H9 (cell line): ENCODE measurements at regions not wholly inside any gene's neighbourhood (a gene's known extent, or its start where the extent isn't known, plus 50 kb on each side); places are given as distances from the start of the nearest gene placed in this dataset.

Experiments
- DNase-seq: peaks from one replicate; pipeline ENCODE4 v3.0.0-alpha.2; 2017
- H2AFZ ChIP-seq: one replicate; pipeline ENCODE4 v1.6.1; 2013; ENCODE audit warnings: mild to moderate bottlenecking, low read length, control low read depth, moderate library complexity
- H2AK5ac ChIP-seq: 2 replicates; pipeline ENCODE4 v1.6.1; 2013; ENCODE audit warnings: low read length, control low read depth, mixed read lengths; ENCODE audit not compliant: insufficient read length
- H2BK120ac ChIP-seq: one replicate; pipeline ENCODE4 v1.6.1; 2013; ENCODE audit warnings: low read depth, mild to moderate bottlenecking, low read length, control low read depth, inconsistent platforms; ENCODE audit not compliant: poor library complexity, severe bottlenecking
- H2BK12ac ChIP-seq: 2 replicates; pipeline ENCODE4 v1.6.1; 2013; ENCODE audit warnings: low read length, control low read depth, mixed read lengths, low read depth; ENCODE audit not compliant: insufficient read length
- H2BK15ac ChIP-seq: 2 replicates; pipeline ENCODE4 v1.6.1; 2013; ENCODE audit warnings: low read depth, low read length, control low read depth
- H2BK20ac ChIP-seq: one replicate; pipeline ENCODE4 v1.6.1; 2013; ENCODE audit warnings: low read depth, mild to moderate bottlenecking, low read length, control low read depth, inconsistent platforms; ENCODE audit not compliant: poor library complexity, severe bottlenecking
- H2BK5ac ChIP-seq: 2 replicates; pipeline ENCODE4 v1.6.1; 2013; ENCODE audit warnings: low read length, control low read depth, mixed read lengths; ENCODE audit not compliant: insufficient read length
- H3K14ac ChIP-seq: 2 replicates; pipeline ENCODE4 v1.6.1; 2013; ENCODE audit warnings: low read length, control low read depth; ENCODE audit not compliant: insufficient read depth
- H3K18ac ChIP-seq: 2 replicates; pipeline ENCODE4 v1.6.1; 2013; ENCODE audit warnings: low read depth, mild to moderate bottlenecking, mixed read lengths, low read length, control low read depth; ENCODE audit not compliant: insufficient read length
- H3K23ac ChIP-seq: 2 replicates; pipeline ENCODE4 v1.6.1; 2013; ENCODE audit warnings: low read length, control low read depth, mixed read lengths, low read depth; ENCODE audit not compliant: insufficient read length
- H3K23me2 ChIP-seq: 2 replicates; pipeline ENCODE4 v1.6.1; 2013; ENCODE audit warnings: low read depth, mild to moderate bottlenecking, mixed read lengths, low read length, control low read depth; ENCODE audit not compliant: insufficient read length, poor library complexity, severe bottlenecking
- H3K27ac ChIP-seq: 2 replicates; pipeline ENCODE4 v1.5.1; 2013; ENCODE audit warnings: low read length, control low read depth, mixed read lengths, low read depth; ENCODE audit not compliant: insufficient read length
- H3K27me3 ChIP-seq: 2 replicates; pipeline ENCODE4 v1.6.1; 2013; ENCODE audit warnings: low read length, control low read depth, inconsistent platforms; ENCODE audit not compliant: insufficient read depth
- H3K4ac ChIP-seq: 2 replicates; pipeline ENCODE4 v1.6.1; 2013; ENCODE audit warnings: low read depth, mild to moderate bottlenecking, control low read depth, inconsistent platforms, low read length, moderate library complexity
- H3K4me1 ChIP-seq: 2 replicates; pipeline ENCODE4 v1.6.1; 2013; ENCODE audit warnings: low read length, control low read depth, inconsistent platforms; ENCODE audit not compliant: insufficient read depth
- H3K4me2 ChIP-seq: 2 replicates; pipeline ENCODE4 v1.6.1; 2013; ENCODE audit warnings: low read length, control low read depth, mixed read lengths; ENCODE audit not compliant: insufficient read length, insufficient read depth
- H3K56ac ChIP-seq: 2 replicates; pipeline ENCODE4 v1.6.1; 2013; ENCODE audit warnings: low read depth, mild to moderate bottlenecking, mixed read lengths, low read length, control low read depth; ENCODE audit not compliant: insufficient read length
- H3K79me1 ChIP-seq: 2 replicates; pipeline ENCODE4 v1.6.1; 2013; ENCODE audit warnings: low read depth, mild to moderate bottlenecking, moderate library complexity, low read length, control low read depth, inconsistent platforms; ENCODE audit not compliant: insufficient read depth, poor library complexity, severe bottlenecking
- H3K79me2 ChIP-seq: 2 replicates; pipeline ENCODE4 v1.6.1; 2013; ENCODE audit warnings: low read length, control low read depth, inconsistent platforms; ENCODE audit not compliant: insufficient read depth
- H3K9ac ChIP-seq: 2 replicates; pipeline ENCODE4 v1.6.1; 2013; ENCODE audit warnings: low read length, control low read depth, mixed read lengths; ENCODE audit not compliant: insufficient read length; ENCODE audit errors: extremely low read depth
- H3K9me3 ChIP-seq: one replicate; pipeline ENCODE4 v1.6.1; 2013; ENCODE audit warnings: low read depth, low read length, inconsistent platforms; ENCODE audit not compliant: control insufficient read depth
- H3T11ph ChIP-seq: one replicate; pipeline ENCODE4 v1.6.1; 2013; ENCODE audit warnings: mild to moderate bottlenecking, low read length, control low read depth, inconsistent platforms
- H4K20me1 ChIP-seq: one replicate; pipeline ENCODE4 v1.6.1; 2013; ENCODE audit not compliant: control insufficient read depth, insufficient read length, insufficient read depth
- H4K5ac ChIP-seq: 2 replicates; pipeline ENCODE4 v1.6.1; 2013; ENCODE audit warnings: low read depth, mild to moderate bottlenecking, mixed read lengths, low read length, control low read depth; ENCODE audit not compliant: insufficient read length
- H4K8ac ChIP-seq: replicated peaks from 2 replicates; pipeline ENCODE4 v1.6.1; 2013; ENCODE audit warnings: low read length, control low read depth, mixed read lengths, low read depth; ENCODE audit not compliant: insufficient read length
- H4K91ac ChIP-seq: 2 replicates; pipeline ENCODE4 v1.6.1; 2013; ENCODE audit warnings: low read depth, mild to moderate bottlenecking, moderate library complexity, mixed read lengths, low read length, control low read depth; ENCODE audit not compliant: insufficient read length
- H3K27ac Mint-ChIP-seq, 3 experiments: 2 replicates in 2 of 3; 3 replicates in 1 of 3; pipeline ENCODE4 v1.8.0; 2020 to 2021; ENCODE audit warnings: mixed read lengths in 3 of 3, mild to moderate bottlenecking in 1 of 3, moderate library complexity in 1 of 3
- H3K27me3 Mint-ChIP-seq: 2 replicates; pipeline ENCODE4 v1.8.0; 2021; ENCODE audit warnings: low read depth, mild to moderate bottlenecking, moderate library complexity, mixed read lengths
- H3K36me3 Mint-ChIP-seq, 3 experiments: 2 replicates in 2 of 3; 3 replicates in 1 of 3; pipeline ENCODE4 v1.8.0; 2020 to 2021; ENCODE audit warnings: low read depth in 3 of 3, mixed read lengths in 3 of 3; ENCODE audit not compliant: insufficient read depth in 1 of 3
- H3K4me1 Mint-ChIP-seq, 2 experiments: 2 replicates each; pipeline ENCODE4 v1.8.0; 2020; ENCODE audit warnings: mixed read lengths in 2 of 2
- H3K4me3 Mint-ChIP-seq, 2 experiments: 2 replicates in 1 of 2; 3 replicates in 1 of 2; pipeline ENCODE4 v1.8.0; 2020 to 2021; ENCODE audit warnings: mild to moderate bottlenecking in 2 of 2, mixed read lengths in 2 of 2, moderate library complexity in 1 of 2
- H3K9me3 Mint-ChIP-seq, 2 experiments: 2 replicates in 1 of 2; 3 replicates in 1 of 2; pipeline ENCODE4 v1.8.0; 2020; ENCODE audit warnings: mild to moderate bottlenecking in 2 of 2, mixed read lengths in 2 of 2, moderate library complexity in 1 of 2
- WGBS: extraction: QIAGEN DNeasy Blood & Tissue Kit; methylation state at CpG from one replicate; pipeline ENCODE4 v1.1.7; 2013; ENCODE audit warnings: missing lambda C conversion rate, low lambda C conversion rate, mixed read lengths; ENCODE audit not compliant: insufficient read length; ENCODE audit errors: extremely low coverage; 5-methylcytosine and 5-hydroxymethylcytosine counted together
- TF ChIP-seq, protein P1 (sequence below): fragments of 200-600 bp; sonication (generic); conservative IDR thresholded peaks from 3 replicates; pipeline ENCODE4 v1.8.0; 2021; ENCODE audit warnings: antibody characterized with exemption, mild to moderate bottlenecking

GRCh38 chr5:61755726-61756222, 423.7 kb downstream of the ZSWIM6 start:
- Histone ChIP-seq H2BK5ac (no peak overlapping the region), H4K5ac (no peak overlapping the region), H3K79me1 (no peaks in the 10 kb centered on the region), H3K4me2 (no peak overlapping the region), H3K18ac (no peak overlapping the region), H2BK15ac (no peak overlapping the region), H3T11ph (no peak overlapping the region), H3K79me2 (no peaks in the 10 kb centered on the region), H2AFZ (no peak overlapping the region), H3K14ac (no peak overlapping the region), H3K23me2 (no peaks in the 10 kb centered on the region), H2BK20ac (no peak overlapping the region), H2BK120ac (no peak overlapping the region), H2BK12ac (no peak overlapping the region), H3K56ac (no peak overlapping the region), H4K8ac (no peak overlapping the region), H3K4ac (no peak overlapping the region), H4K20me1 (no peaks in the 10 kb centered on the region), H3K27me3 (no peaks in the 10 kb centered on the region), H3K4me1 (no peaks in the 10 kb centered on the region; the same call in 1 of the 2 replicates), H3K23ac (no peak overlapping the region), H3K9ac (no peak overlapping the region), H3K27ac (no peak overlapping the region), H3K9me3 (no peaks in the 10 kb centered on the region), H4K91ac (no peak overlapping the region), H2AK5ac (no peak overlapping the region)
- H3K9me3 Mint-ChIP-seq = peaks cover 4 to 5% of the 10 kb centered on the region in 2 experiments; a peak in 4 of 5 replicates
- no peak overlapping the region for H3K4me3 Mint-ChIP-seq
- DNase-seq = no peak
- H3K27ac Mint-ChIP-seq = no peak overlapping the region
- no peaks in the 10 kb centered on the region for H3K27me3 Mint-ChIP-seq
- H3K4me1 Mint-ChIP-seq = peaks cover 7 to 9% of the 10 kb centered on the region in 2 experiments; a peak in 3 of 4 replicates
- peaks cover 0 to 2% (median 0%) of the 10 kb centered on the region in 3 experiments; a peak in 2 of 7 replicates for H3K36me3 Mint-ChIP-seq
- TF ChIP-seq, protein P1, sequence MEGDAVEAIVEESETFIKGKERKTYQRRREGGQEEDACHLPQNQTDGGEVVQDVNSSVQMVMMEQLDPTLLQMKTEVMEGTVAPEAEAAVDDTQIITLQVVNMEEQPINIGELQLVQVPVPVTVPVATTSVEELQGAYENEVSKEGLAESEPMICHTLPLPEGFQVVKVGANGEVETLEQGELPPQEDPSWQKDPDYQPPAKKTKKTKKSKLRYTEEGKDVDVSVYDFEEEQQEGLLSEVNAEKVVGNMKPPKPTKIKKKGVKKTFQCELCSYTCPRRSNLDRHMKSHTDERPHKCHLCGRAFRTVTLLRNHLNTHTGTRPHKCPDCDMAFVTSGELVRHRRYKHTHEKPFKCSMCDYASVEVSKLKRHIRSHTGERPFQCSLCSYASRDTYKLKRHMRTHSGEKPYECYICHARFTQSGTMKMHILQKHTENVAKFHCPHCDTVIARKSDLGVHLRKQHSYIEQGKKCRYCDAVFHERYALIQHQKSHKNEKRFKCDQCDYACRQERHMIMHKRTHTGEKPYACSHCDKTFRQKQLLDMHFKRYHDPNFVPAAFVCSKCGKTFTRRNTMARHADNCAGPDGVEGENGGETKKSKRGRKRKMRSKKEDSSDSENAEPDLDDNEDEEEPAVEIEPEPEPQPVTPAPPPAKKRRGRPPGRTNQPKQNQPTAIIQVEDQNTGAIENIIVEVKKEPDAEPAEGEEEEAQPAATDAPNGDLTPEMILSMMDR = no peak
- WGBS = no CpG with 5 or more reads among the region's 4 CpGs
